H1 (cell line): ENCODE measurements at regions not wholly inside any gene's neighbourhood (a gene's known extent, or its start where the extent isn't known, plus 50 kb on each side); places are given as distances from the start of the nearest gene placed in this dataset.

Source experiments
- CTCF ChIA-PET: fragments of 300-600 bp; sonication (Branson Sonifier 250); formaldehyde crosslinking; loops from one replicate; lab custom pipeline; 2021; ENCODE audit not compliant: partially characterized antibody; lab: Charles Lee
- POLR2A ChIA-PET: fragments of 300-600 bp; sonication (Branson Sonifier 250); formaldehyde crosslinking; loops from one replicate; lab custom pipeline; 2021; ENCODE audit warnings: inconsistent platforms; ENCODE audit not compliant: partially characterized antibody; lab: Charles Lee
- DNase-seq, 2 experiments: peaks; one replicate each; pipeline versions ENCODE4 v3.0.0 to v3.0.0-alpha.2; 2010 to 2022; ENCODE audit warnings: low spot score in 2 of 2, low read depth in 1 of 2, mixed read lengths in 1 of 2
- FAIRE-seq: peaks from 2 replicates; lab custom pipeline; 2011; peaks lifted over from hg19 to GRCh38; lab: Jason Lieb, UNC
- H2AFZ ChIP-seq: 2 replicates; pipeline ENCODE4 v1.8.1; 2012; ENCODE audit warnings: low read length, inconsistent platforms
- H2AK5ac ChIP-seq: 2 replicates; pipeline ENCODE4 v1.6.1; 2013; ENCODE audit warnings: low read depth, low read length
- H2BK120ac ChIP-seq: replicated peaks from 2 replicates; pipeline ENCODE3; 2013; ENCODE audit warnings: low read depth, low read length, inconsistent platforms
- H2BK12ac ChIP-seq: 2 replicates; pipeline ENCODE4 v1.6.1; 2013; ENCODE audit warnings: low read depth, low read length
- H2BK15ac ChIP-seq: 2 replicates; pipeline ENCODE4 v1.6.1; 2013; ENCODE audit warnings: low read length
- H2BK20ac ChIP-seq: 2 replicates; pipeline ENCODE4 v1.6.1; 2013; ENCODE audit warnings: low read length
- H2BK5ac ChIP-seq: 2 replicates; pipeline ENCODE4 v1.6.1; 2013; ENCODE audit warnings: low read depth, low read length
- H3K14ac ChIP-seq: 2 replicates; pipeline ENCODE4 v1.6.1; 2013; ENCODE audit warnings: inconsistent platforms; ENCODE audit not compliant: insufficient read length
- H3K18ac ChIP-seq: 2 replicates; pipeline ENCODE4 v1.6.1; 2013; ENCODE audit warnings: low read length; ENCODE audit errors: extremely low read depth
- H3K23ac ChIP-seq: 2 replicates; pipeline ENCODE4 v1.6.1; 2013; ENCODE audit warnings: inconsistent platforms; ENCODE audit not compliant: insufficient read length
- H3K23me2 ChIP-seq: 2 replicates; pipeline ENCODE4 v1.6.1; 2013; ENCODE audit warnings: low read depth, low read length
- H3K27ac ChIP-seq: 2 replicates; pipeline ENCODE4 v1.6.1; 2011; ENCODE audit warnings: low read depth, low read length, inconsistent platforms
- H3K27me3 ChIP-seq, 4 experiments: replicated peaks in 1 of 4; 1 replicate in 1 of 4; 2 replicates in 3 of 4; pipeline versions ENCODE4 v1.6.1 to v1.8.1; 2011 to 2013; ENCODE audit warnings: low read length in 3 of 4, mild to moderate bottlenecking in 3 of 4, inconsistent platforms in 2 of 4, mixed read lengths in 2 of 4, moderate library complexity in 1 of 4; ENCODE audit not compliant: control insufficient read depth in 3 of 4, insufficient read depth in 3 of 4; ENCODE audit errors: extremely low read depth in 1 of 4
- H3K36me3 ChIP-seq, 4 experiments: 2 replicates each; pipeline versions ENCODE4 v1.6.1 to v1.8.1; 2011 to 2013; ENCODE audit warnings: mild to moderate bottlenecking in 4 of 4, low read length in 3 of 4, moderate library complexity in 2 of 4, control low read depth in 1 of 4, inconsistent platforms in 1 of 4; ENCODE audit not compliant: insufficient read depth in 4 of 4, control insufficient read depth in 2 of 4
- H3K4ac ChIP-seq: replicated peaks from 2 replicates; pipeline ENCODE3; 2013; ENCODE audit warnings: low read length, low read depth, mixed read lengths, inconsistent platforms; ENCODE audit not compliant: insufficient read length
- H3K4me1 ChIP-seq, 4 experiments: replicated peaks in 1 of 4; 1 replicate in 1 of 4; 2 replicates in 3 of 4; pipeline versions ENCODE4 v1.6.1 to v1.8.1; 2011 to 2013; ENCODE audit warnings: low read length in 3 of 4, inconsistent platforms in 2 of 4, mixed read lengths in 1 of 4; ENCODE audit not compliant: insufficient read depth in 4 of 4, control insufficient read depth in 3 of 4
- H3K4me2 ChIP-seq, 2 experiments: 2 replicates each; pipeline versions ENCODE4 v1.6.1 to v1.8.1; 2011 to 2013; ENCODE audit warnings: low read depth in 2 of 2, low read length in 2 of 2, control low read depth in 1 of 2, inconsistent platforms in 1 of 2, mild to moderate bottlenecking in 1 of 2; ENCODE audit not compliant: insufficient read depth in 1 of 2
- H3K4me3 ChIP-seq, 4 experiments: fragments of 200-600, 300-600 bp in 1 of 4; sonication (generic), shearing (Covaris generic), sonication (Bioruptor Twin) in 1 of 4; 2 replicates each; pipeline versions ENCODE4 v1.5.1 to v1.8.1; 2011 to 2016; ENCODE audit warnings: low read length in 4 of 4, low read depth in 3 of 4, control low read depth in 2 of 4, inconsistent platforms in 2 of 4, mild to moderate bottlenecking in 2 of 4, mixed read lengths in 1 of 4, moderate library complexity in 1 of 4; ENCODE audit not compliant: insufficient read depth in 2 of 4; ENCODE audit errors: extremely low read depth in 1 of 4
- H3K56ac ChIP-seq: replicated peaks from 2 replicates; pipeline ENCODE3; 2013; ENCODE audit warnings: low read depth, mild to moderate bottlenecking, mixed read lengths, low read length, inconsistent platforms; ENCODE audit not compliant: insufficient read length
- H3K79me1 ChIP-seq: 2 replicates; pipeline ENCODE4 v1.6.1; 2013; ENCODE audit warnings: low read depth, low read length, control low read depth
- H3K79me2 ChIP-seq, 2 experiments: 2 replicates each; pipeline versions ENCODE4 v1.6.1 to v1.8.1; 2012 to 2013; ENCODE audit warnings: low read length in 2 of 2, mild to moderate bottlenecking in 2 of 2, inconsistent platforms in 1 of 2; ENCODE audit not compliant: insufficient read depth in 2 of 2, control insufficient read depth in 1 of 2
- H3K9ac ChIP-seq, 4 experiments: replicated peaks in 1 of 4; 1 replicate in 1 of 4; 2 replicates in 3 of 4; pipeline versions ENCODE4 v1.6.1 to v1.8.1; 2011 to 2013; ENCODE audit warnings: low read depth in 3 of 4, low read length in 3 of 4, control low read depth in 2 of 4, mild to moderate bottlenecking in 2 of 4, moderate library complexity in 2 of 4, inconsistent platforms in 1 of 4; ENCODE audit errors: extremely low read depth in 1 of 4
- H3K9me3 ChIP-seq, 2 experiments: 2 replicates each; pipeline versions ENCODE4 v1.6.1 to v1.8.1; 2012 to 2013; ENCODE audit warnings: mild to moderate bottlenecking in 2 of 2, moderate library complexity in 2 of 2, control low read depth in 1 of 2, inconsistent platforms in 1 of 2, low read depth in 1 of 2, low read length in 1 of 2, mixed read lengths in 1 of 2; ENCODE audit not compliant: insufficient read depth in 2 of 2
- H4K20me1 ChIP-seq, 2 experiments: replicated peaks in 1 of 2; 2 replicates each; pipeline versions ENCODE3 to v1.8.1; 2011 to 2013; ENCODE audit warnings: inconsistent platforms in 2 of 2, low read length in 2 of 2, mild to moderate bottlenecking in 1 of 2; ENCODE audit not compliant: insufficient read depth in 2 of 2, control insufficient read depth in 1 of 2
- H4K5ac ChIP-seq: 2 replicates; pipeline ENCODE4 v1.6.1; 2013; ENCODE audit warnings: low read length, low read depth, mixed read lengths, inconsistent platforms; ENCODE audit not compliant: insufficient read length
- H4K8ac ChIP-seq: 2 replicates; pipeline ENCODE4 v1.8.0; 2013; ENCODE audit warnings: mild to moderate bottlenecking, moderate library complexity, low read length, inconsistent platforms; ENCODE audit not compliant: insufficient read depth; ENCODE audit errors: extremely low read depth
- H4K91ac ChIP-seq: replicated peaks from 2 replicates; pipeline ENCODE3; 2013; ENCODE audit warnings: low read length, mixed read lengths, inconsistent platforms; ENCODE audit not compliant: insufficient read length
- CEBPB ChIP-seq: IDR thresholded peaks from 2 replicates; pipeline ENCODE4 v1.6.1; 2012; ENCODE audit warnings: low read depth, low read length
- CHD1 ChIP-seq: IDR thresholded peaks from 2 replicates; pipeline ENCODE4 v1.6.1; 2012; ENCODE audit warnings: low read depth, low read length, improper control_type of control experiment
- GTF2F1 ChIP-seq: IDR thresholded peaks from 2 replicates; pipeline ENCODE4 v1.6.1; 2012; ENCODE audit warnings: low read depth, low read length, improper control_type of control experiment, borderline replicate concordance
- HDAC2 ChIP-seq, 2 experiments: fragments of 300-600 bp in 1 of 2; sonication (generic) in 1 of 2; IDR thresholded peaks; 2 replicates each; pipeline ENCODE4 v1.6.1; 2011 to 2012; ENCODE audit warnings: low read depth in 2 of 2, low read length in 2 of 2, mild to moderate bottlenecking in 2 of 2, moderate library complexity in 2 of 2, borderline replicate concordance in 1 of 2, inconsistent platforms in 1 of 2
- MAFK ChIP-seq: IDR thresholded peaks from 2 replicates; pipeline ENCODE4 v1.6.1; 2012; ENCODE audit warnings: low read depth, mild to moderate bottlenecking, improper control_type of control experiment, low read length
- POU5F1 ChIP-seq: IDR thresholded peaks from 2 replicates; pipeline ENCODE4 v1.6.1; 2011; ENCODE audit warnings: low read depth, mild to moderate bottlenecking, low read length, moderate library complexity
- RAD21 ChIP-seq, 2 experiments: IDR thresholded peaks in 1 of 2; conservative IDR thresholded peaks in 1 of 2; 2 replicates each; pipeline ENCODE4 v1.6.1; 2011; ENCODE audit warnings: low read depth in 2 of 2, low read length in 2 of 2, improper control_type of control experiment in 1 of 2, inconsistent platforms in 1 of 2, mild to moderate bottlenecking in 1 of 2, moderate library complexity in 1 of 2
- RBBP5 ChIP-seq: IDR thresholded peaks from 2 replicates; pipeline ENCODE4 v1.7.1; 2012; ENCODE audit warnings: low read depth, mild to moderate bottlenecking, inconsistent platforms, low read length, moderate library complexity, borderline replicate concordance
- RXRA ChIP-seq: IDR thresholded peaks from 2 replicates; pipeline ENCODE4 v1.6.1; 2011; ENCODE audit warnings: low read depth, mild to moderate bottlenecking, low read length, moderate library complexity; ENCODE audit not compliant: insufficient read depth
- TEAD4 ChIP-seq: IDR thresholded peaks from 2 replicates; pipeline ENCODE4 v1.6.1; 2012; ENCODE audit warnings: low read depth, low read length, inconsistent platforms, mixed read lengths
- WGBS, 2 experiments: shearing (Covaris generic) in 1 of 2; methylation state at CpG; one replicate each; pipeline versions ENCODE4 v1.1.6 to v1.1.7; 2013 to 2015; ENCODE audit warnings: low lambda C conversion rate in 2 of 2, mixed read lengths in 2 of 2, inconsistent platforms in 1 of 2, low coverage in 1 of 2, missing lambda C conversion rate in 1 of 2; ENCODE audit not compliant: insufficient replicate concordance in 2 of 2, insufficient coverage in 1 of 2, insufficient read length in 1 of 2; ENCODE audit errors: extremely low coverage in 1 of 2, missing lambda C conversion rate in 1 of 2; 5-methylcytosine and 5-hydroxymethylcytosine counted together
- TF ChIP-seq, protein P1 (sequence below): IDR thresholded peaks from 2 replicates; pipeline ENCODE4 v1.6.1; 2012; ENCODE audit warnings: inconsistent platforms

DNA sequence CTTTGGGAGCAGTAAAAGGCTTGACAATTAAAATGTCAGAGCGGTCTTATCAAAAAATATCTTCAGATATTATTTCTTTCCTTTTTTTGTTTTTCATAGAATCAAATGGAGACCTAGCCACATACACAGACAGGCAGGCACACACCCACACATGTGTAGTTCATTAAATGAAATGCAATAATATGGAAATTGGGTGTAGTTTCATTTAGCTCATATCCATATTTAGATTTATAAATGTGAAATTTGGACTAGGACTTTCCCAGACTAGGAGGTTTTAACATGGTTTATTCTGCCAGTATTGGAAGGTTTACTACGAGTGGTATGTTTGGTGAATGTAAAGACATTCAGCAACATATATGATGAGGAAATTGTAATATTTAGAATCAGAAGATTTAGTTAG, 277.7 kb upstream of the NT5E start:
- 87% methylated on average over 2 of the region's 2 CpGs; no CpG with 5 or more reads in 1 of the 2 experiments for WGBS, 2 experiments
- no peak overlapping the region for H2BK120ac ChIP-seq
- TF ChIP-seq TEAD4 (no peak), RAD21 (IDR thresholded peaks at IDR 0.05 in 1 of 2, conservative IDR thresholded peaks at IDR 0.05 in 1 of 2; ENCODE audit: low read depth in 2 of 2, low read length in 2 of 2) (no peak), CHD1 (no peak), HDAC2 (IDR thresholded peaks at IDR 0.05; ENCODE audit: borderline replicate concordance in 1 of 2, low read depth in 2 of 2, low read length in 2 of 2) (no peak), GTF2F1 (no peak), MAFK (no peak), RXRA (no peak), CEBPB (no peak), POU5F1 (no peak), RBBP5 (no peak)
- TF ChIP-seq, protein P1, sequence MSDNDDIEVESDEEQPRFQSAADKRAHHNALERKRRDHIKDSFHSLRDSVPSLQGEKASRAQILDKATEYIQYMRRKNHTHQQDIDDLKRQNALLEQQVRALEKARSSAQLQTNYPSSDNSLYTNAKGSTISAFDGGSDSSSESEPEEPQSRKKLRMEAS: no peak
- H4K8ac ChIP-seq: no peak overlapping the region
- H3K79me2 ChIP-seq: no peaks in the 10 kb centered on the region
- no peaks in the 10 kb centered on the region; a peak in 1 of 4 replicates for H3K9me3 ChIP-seq
- CTCF ChIA-PET: no interaction called here
- no peak overlapping the region for H3K4ac ChIP-seq
- no peak overlapping the region for H2AFZ ChIP-seq
- H2BK20ac ChIP-seq: no peak overlapping the region
- no peaks in the 10 kb centered on the region for H4K20me1 ChIP-seq
- H3K4me3 ChIP-seq: no peak overlapping the region
- H2BK15ac ChIP-seq: no peak overlapping the region
- H3K79me1 ChIP-seq: no peaks in the 10 kb centered on the region
- H3K23me2 ChIP-seq: no peaks in the 10 kb centered on the region
- FAIRE-seq (no peak), DNase-seq (no peak)
- H3K56ac ChIP-seq: no peak overlapping the region
- no peaks in the 10 kb centered on the region for H3K36me3 ChIP-seq
- H3K27me3 ChIP-seq: no peaks in the 10 kb centered on the region
- H3K18ac ChIP-seq: no peak overlapping the region
- H3K4me1 ChIP-seq: peaks cover 0 to 3% (median 0%) of the 10 kb centered on the region in 4 experiments; a peak in 1 of 7 replicates
- no peak overlapping the region for H2AK5ac ChIP-seq
- H2BK12ac ChIP-seq: no peak overlapping the region
- H3K23ac ChIP-seq: no peak overlapping the region
- no peak overlapping the region for H3K14ac ChIP-seq
- no peak overlapping the region for H4K5ac ChIP-seq
- H3K27ac ChIP-seq: no peak overlapping the region
- H3K4me2 ChIP-seq: no peak overlapping the region
- no peak overlapping the region for H2BK5ac ChIP-seq
- H3K9ac ChIP-seq: no peak overlapping the region
- POLR2A ChIA-PET: no interaction called here
- H4K91ac ChIP-seq: no peak overlapping the region
